Neural progenitor cell (in vitro differentiated cells): ENCODE measurements at regions not wholly inside any gene's neighbourhood (a gene's known extent, or its start where the extent isn't known, plus 50 kb on each side); places are given as distances from the start of the nearest gene placed in this dataset.

ENCODE experiments used
- EZH2 ChIP-seq: fragments of 200-600 bp; sonication (generic); IDR thresholded peaks from 2 replicates; pipeline ENCODE4 v1.6.1; 2017; ENCODE audit warnings: antibody characterized with exemption, mild to moderate bottlenecking, moderate library complexity
- EZH2phosphoT487 ChIP-seq: fragments of 200-600 bp; sonication (generic); IDR thresholded peaks from 2 replicates; pipeline ENCODE4 v1.6.1; 2017; ENCODE audit warnings: antibody characterized with exemption
- TF ChIP-seq, protein P1 (sequence below): fragments of 200-600 bp; sonication (generic); IDR thresholded peaks from 2 replicates; pipeline ENCODE4 v1.5.1; 2017; ENCODE audit warnings: antibody characterized with exemption, mild to moderate bottlenecking

DNA sequence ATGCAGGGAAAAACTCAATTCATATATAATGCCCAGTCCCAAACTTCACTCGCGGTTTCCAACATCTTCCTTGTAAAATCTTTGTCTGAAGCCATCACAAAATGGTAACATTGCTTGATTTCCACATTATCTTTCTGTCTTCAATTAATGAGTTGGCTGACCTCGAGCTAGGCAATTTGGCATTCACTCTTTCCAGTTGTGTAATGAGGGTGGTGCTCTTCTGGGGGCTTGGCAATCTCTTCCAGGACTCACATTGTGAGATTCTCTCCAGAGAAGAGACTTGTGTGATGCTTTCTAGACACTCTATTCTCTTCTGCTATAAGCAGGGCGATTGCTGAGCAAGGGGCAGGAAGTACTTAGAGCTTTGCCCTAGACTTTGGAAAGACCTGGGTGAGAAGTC lies 179.5 kb downstream of the JCAD start:
- TF ChIP-seq, protein P1, sequence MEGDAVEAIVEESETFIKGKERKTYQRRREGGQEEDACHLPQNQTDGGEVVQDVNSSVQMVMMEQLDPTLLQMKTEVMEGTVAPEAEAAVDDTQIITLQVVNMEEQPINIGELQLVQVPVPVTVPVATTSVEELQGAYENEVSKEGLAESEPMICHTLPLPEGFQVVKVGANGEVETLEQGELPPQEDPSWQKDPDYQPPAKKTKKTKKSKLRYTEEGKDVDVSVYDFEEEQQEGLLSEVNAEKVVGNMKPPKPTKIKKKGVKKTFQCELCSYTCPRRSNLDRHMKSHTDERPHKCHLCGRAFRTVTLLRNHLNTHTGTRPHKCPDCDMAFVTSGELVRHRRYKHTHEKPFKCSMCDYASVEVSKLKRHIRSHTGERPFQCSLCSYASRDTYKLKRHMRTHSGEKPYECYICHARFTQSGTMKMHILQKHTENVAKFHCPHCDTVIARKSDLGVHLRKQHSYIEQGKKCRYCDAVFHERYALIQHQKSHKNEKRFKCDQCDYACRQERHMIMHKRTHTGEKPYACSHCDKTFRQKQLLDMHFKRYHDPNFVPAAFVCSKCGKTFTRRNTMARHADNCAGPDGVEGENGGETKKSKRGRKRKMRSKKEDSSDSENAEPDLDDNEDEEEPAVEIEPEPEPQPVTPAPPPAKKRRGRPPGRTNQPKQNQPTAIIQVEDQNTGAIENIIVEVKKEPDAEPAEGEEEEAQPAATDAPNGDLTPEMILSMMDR, result no peak
- TF ChIP-seq EZH2 (no peak), EZH2phosphoT487 (no peak)
